SU-DHL-6 (cell line): ENCODE measurements at regions not wholly inside any gene's neighbourhood (a gene's known extent, or its start where the extent isn't known, plus 50 kb on each side); places are given as distances from the start of the nearest gene placed in this dataset.

Experiments
- EZH2phosphoT487 ChIP-seq: fragments of 200-600 bp; sonication (generic), shearing (Covaris generic); conservative IDR thresholded peaks from 2 replicates; pipeline ENCODE4 v1.6.1; 2018; ENCODE audit warnings: mild to moderate bottlenecking, antibody characterized with exemption, low read length, moderate library complexity, mixed read lengths
- TF ChIP-seq, protein P1 (sequence below): fragments of 200-600 bp; sonication (generic); IDR thresholded peaks from one replicate; pipeline ENCODE4 v1.5.1; 2017; ENCODE audit warnings: antibody characterized with exemption, mild to moderate bottlenecking, low read length, moderate library complexity; ENCODE audit not compliant: insufficient read depth, poor library complexity, severe bottlenecking

DNA sequence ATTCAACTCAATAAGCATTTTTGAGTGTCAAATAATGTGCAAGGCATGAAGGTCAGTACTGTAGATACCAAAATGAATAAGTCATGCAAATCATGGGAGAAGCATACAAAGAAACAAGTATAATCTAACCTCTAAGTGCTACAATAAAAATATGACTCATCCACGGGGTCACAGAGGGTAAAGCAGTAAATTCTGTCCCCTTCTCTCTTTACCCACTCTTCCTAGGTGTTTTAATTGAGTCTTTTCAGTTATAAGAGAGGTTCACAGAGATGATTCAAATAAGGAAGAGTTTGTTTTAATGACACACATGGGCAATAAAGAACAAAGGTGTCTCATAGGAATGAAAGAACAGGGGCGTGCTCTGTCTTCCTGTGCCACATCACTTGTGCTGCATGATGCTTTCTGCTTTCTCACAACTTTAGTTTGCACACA, 71.5 kb upstream of the DAAM1 start:
- TF ChIP-seq, protein P1, sequence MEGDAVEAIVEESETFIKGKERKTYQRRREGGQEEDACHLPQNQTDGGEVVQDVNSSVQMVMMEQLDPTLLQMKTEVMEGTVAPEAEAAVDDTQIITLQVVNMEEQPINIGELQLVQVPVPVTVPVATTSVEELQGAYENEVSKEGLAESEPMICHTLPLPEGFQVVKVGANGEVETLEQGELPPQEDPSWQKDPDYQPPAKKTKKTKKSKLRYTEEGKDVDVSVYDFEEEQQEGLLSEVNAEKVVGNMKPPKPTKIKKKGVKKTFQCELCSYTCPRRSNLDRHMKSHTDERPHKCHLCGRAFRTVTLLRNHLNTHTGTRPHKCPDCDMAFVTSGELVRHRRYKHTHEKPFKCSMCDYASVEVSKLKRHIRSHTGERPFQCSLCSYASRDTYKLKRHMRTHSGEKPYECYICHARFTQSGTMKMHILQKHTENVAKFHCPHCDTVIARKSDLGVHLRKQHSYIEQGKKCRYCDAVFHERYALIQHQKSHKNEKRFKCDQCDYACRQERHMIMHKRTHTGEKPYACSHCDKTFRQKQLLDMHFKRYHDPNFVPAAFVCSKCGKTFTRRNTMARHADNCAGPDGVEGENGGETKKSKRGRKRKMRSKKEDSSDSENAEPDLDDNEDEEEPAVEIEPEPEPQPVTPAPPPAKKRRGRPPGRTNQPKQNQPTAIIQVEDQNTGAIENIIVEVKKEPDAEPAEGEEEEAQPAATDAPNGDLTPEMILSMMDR = no peak
- TF ChIP-seq EZH2phosphoT487 = no peak
